Hepatic stellate cell (primary cell): ENCODE measurements at regions not wholly inside any gene's neighbourhood (a gene's known extent, or its start where the extent isn't known, plus 50 kb on each side); places are given as distances from the start of the nearest gene placed in this dataset.

Experiments
- DNase-seq: peaks from one replicate; pipeline ENCODE4 v3.0.0; 2011; ENCODE audit warnings: low spot score

DNA sequence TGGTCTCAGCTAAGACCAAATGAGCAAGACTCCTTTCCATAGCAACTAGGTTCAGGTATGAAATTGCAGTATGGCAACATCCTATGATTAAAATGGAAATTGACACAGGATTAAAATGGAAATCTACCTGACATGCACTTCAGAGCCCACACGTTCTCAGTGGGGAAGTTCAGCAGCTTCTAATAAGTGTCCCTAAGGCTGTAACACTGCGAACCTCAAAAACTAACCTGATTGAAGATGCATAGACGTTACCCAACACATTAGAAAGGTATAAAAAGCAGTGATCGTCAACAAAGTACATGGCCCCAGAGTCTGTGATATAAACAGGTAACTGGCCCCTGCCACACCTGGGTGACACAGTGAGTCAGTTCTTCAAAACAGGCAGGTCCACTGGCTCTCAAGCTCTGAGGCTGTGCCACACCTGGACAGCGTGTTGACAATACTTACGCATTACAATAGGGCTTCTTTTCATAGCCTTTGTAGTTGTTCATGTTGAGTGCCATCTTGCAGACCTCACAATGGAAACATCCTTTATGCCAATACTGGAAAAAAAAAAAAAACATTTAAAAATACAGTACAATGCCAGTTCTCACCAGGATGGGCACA is 274.9 kb upstream of the NEBL start:
- DNase-seq = no peak

GRCh38 chr10:21171197-21171935 is 274.3 kb upstream of the NEBL start:
- DNase-seq = no peak

- no peak for DNase-seq
Observed at GRCh38 chr10:21170216-21170615, 273.1 kb upstream of the NEBL start.

GRCh38 chr10:21169271-21169670 is 272.2 kb upstream of the NEBL start:
- DNase-seq = no peak

DNA sequence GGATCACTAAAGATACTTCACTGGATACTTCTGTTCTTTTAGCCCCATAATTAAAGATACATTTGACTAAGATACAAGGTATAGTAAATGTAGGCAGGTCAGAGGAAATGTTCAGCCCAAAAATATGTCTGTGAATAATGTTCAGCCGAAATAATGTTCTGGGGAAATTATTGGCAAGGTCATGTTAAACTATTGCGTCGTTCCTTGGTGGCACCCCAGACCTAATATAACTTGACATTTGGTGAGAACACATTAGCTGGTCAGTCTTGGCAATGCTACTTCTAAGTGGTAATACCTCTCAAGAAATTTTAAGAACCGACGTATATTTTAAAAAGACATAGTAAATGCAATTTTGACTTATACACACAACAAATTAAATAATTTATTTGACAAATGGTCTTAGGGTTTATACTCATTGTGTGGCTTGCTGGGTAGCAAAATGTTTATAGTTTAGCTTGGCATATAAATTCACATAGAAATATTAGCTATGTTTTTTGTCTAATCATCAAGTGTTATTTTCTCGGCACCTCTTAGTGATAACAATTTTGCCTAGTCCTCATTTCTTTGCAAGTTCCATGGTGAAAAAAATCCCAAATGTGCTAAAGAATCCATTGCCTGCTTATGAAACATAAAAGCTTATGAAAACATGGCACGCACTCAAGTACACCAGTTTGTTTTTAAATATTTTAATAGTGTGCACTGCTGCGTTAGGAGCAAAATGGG is 270.3 kb upstream of the NEBL start:
- DNase-seq = no peak

DNA sequence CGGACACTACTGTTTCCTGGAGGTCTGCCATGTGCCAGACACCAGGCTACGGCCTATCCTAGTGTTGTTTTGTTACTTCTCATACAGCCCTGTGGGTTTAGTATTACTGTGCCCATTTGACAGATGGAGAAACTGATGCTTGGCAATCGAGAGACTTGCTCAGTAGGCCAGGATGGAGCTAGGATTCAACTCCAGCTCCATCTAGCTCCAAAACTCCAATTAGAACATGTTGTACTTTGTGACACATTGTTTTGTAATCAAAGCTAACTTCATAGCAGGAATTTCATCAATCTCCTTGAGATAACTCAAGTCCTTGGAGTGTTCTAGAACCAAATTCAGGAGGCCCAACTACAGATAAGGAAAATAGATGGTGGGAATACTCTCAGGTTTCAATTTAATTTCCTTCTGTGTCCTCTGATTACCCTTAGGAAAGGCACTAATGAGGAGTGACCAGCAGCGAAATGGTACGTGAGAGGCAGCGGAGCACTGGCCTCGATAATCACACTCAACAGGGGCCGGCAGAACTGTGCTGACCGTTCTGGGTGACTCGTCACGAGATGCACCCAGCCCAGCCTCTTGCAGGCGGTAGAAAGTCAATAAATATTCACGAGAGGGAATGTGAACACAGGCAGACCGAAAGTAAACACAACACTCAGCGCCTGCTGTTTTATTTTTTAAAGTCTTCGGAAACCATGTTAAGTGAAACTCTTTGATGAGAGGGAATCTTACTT is 269.6 kb upstream of the NEBL start:
- no peak for DNase-seq

- no peak for DNase-seq
Observed at GRCh38 chr10:21165489-21165888, 268.4 kb upstream of the NEBL start.

GRCh38 chr10:21164687-21165086 is 267.6 kb upstream of the NEBL start:
- DNase-seq = no peak

- DNase-seq = no peak
Observed at GRCh38 chr10:21162948-21163347, 265.8 kb upstream of the NEBL start.

- DNase-seq = no peak
Observed at GRCh38 chr10:21161647-21162046, 264.5 kb upstream of the NEBL start.

GRCh38 chr10:21161090-21161625 is 264.0 kb upstream of the NEBL start:
- no peak for DNase-seq

DNA sequence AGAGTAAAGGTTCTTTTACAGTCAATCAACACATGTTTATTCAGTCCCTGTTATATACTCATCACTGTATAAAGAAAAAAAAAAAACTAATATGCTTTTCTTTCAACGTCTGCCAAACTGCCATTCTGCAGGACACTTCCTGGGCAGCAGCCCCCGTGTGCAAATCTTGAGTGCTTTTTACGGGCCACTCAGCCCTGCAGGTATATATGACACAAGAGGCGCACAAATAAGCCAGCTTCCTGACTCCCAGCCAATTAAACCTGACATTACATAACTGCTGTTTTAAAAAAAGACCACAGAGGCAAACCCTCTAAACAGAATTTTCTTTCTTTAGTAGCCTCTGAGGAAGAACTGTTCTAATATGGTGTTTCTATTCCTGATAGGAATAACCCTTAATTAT is 263.0 kb upstream of the NEBL start:
- DNase-seq = no peak

- no peak for DNase-seq
Observed at GRCh38 chr10:21159669-21160068, 262.6 kb upstream of the NEBL start.

GRCh38 chr10:21158301-21158700 is 261.2 kb upstream of the NEBL start:
- no peak for DNase-seq

GRCh38 chr10:21157664-21158063 is 260.6 kb upstream of the NEBL start:
- no peak for DNase-seq

- no peak for DNase-seq
Observed at GRCh38 chr10:21150166-21150565, 253.1 kb upstream of the NEBL start.

- DNase-seq = no peak
Observed at GRCh38 chr10:21146436-21146789, 249.3 kb upstream of the NEBL start.

GRCh38 chr10:21145751-21146435 is 248.8 kb upstream of the NEBL start:
- no peak for DNase-seq

- DNase-seq = no peak
Observed at GRCh38 chr10:21144047-21144446, 246.9 kb upstream of the NEBL start.

DNA sequence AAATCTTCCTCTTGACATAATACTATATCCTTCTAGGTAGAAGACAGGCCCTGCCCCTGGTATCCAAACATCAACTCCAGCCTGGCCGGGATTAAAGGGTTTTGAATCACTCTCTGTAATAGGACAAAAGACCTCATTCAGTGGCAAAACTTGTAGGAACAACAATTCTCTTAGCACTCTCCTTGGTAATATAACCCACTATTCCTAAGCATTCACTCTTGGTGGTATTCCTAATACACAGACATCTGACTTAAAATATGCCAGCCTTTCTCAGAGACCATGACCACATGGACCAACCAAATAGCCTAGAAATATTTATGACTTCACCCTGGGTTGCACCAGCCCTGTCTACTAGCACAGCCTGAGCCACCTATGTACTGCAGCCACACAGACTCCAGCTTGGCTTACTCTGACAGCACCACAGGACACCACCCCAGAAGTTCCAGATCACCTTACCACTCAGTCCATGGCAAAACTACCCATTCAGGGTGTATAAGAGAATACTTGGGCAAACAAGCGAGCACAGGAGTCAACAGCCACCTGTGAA is 244.9 kb upstream of the NEBL start:
- no peak for DNase-seq

GRCh38 chr10:21138769-21139340 is 241.7 kb upstream of the NEBL start:
- no peak for DNase-seq
